A549 (cell line): ENCODE measurements at regions not wholly inside any gene's neighbourhood (a gene's known extent, or its start where the extent isn't known, plus 50 kb on each side); places are given as distances from the start of the nearest gene placed in this dataset.

Source experiments
- ATAC-seq, 2 experiments: fragments of 200-7000 bp in 1 of 2; fragments of >200 bp in 1 of 2; cut with Nextera tagmentation in 1 of 2; cut with Tn5 transposase in 1 of 2; 3 replicates each; pipeline versions ENCODE4 v1.8.0 to v1.9.1; 2018 to 2020; ENCODE audit warnings: mild to moderate bottlenecking in 1 of 2, moderate library complexity in 1 of 2
- CTCF ChIA-PET: fragments of 300-600 bp; sonication (Branson Sonifier 250); formaldehyde crosslinking; extraction: SDS; loops from one replicate; lab custom pipeline; 2021; ENCODE audit warnings: antibody characterized with exemption, inconsistent platforms; lab: Yijun Ruan, JAX
- POLR2A ChIA-PET: fragments of 350-600 bp; formaldehyde crosslinking; extraction: SDS; loops from one replicate; lab custom pipeline; 2021; ENCODE audit warnings: antibody characterized with exemption, inconsistent platforms; lab: Yijun Ruan, JAX
- DNase-seq, 2 experiments: peaks; one replicate each; pipeline versions ENCODE4 v3.0.0 to v3.0.0-alpha.2; 2011 to 2016; ENCODE audit warnings: low read depth in 1 of 2, low spot score in 1 of 2
- FAIRE-seq: peaks from 2 replicates; lab custom pipeline; 2011; peaks lifted over from hg19 to GRCh38; lab: Jason Lieb, UNC
- H3K27ac ChIP-seq, 2 experiments: fragments of >200 bp; sonication (Bioruptor Twin); formaldehyde crosslinking; 3 replicates each; pipeline ENCODE4 v1.5.1; 2016 to 2017
- H3K4me1 ChIP-seq: fragments of >200 bp; sonication (Bioruptor Twin); formaldehyde crosslinking; 3 replicates; pipeline ENCODE4 v1.6.1; 2016
- H3K4me2 ChIP-seq: fragments of >200 bp; sonication (Bioruptor Twin); formaldehyde crosslinking; 3 replicates; pipeline ENCODE4 v1.6.1; 2016
- H3K4me3 ChIP-seq: fragments of >200 bp; sonication (Bioruptor Twin); formaldehyde crosslinking; 3 replicates; pipeline ENCODE4 v1.5.1; 2016
- H3K9me3 ChIP-seq: fragments of >200 bp; sonication (Bioruptor Twin); formaldehyde crosslinking; 3 replicates; pipeline ENCODE4 v1.6.1; 2016
- ATOH8 ChIP-seq: fragments of 250-450 bp; sonication (Bioruptor Pico); IDR thresholded peaks from 2 replicates; pipeline ENCODE4 v1.5.0; 2020; ENCODE audit warnings: low read depth, mild to moderate bottlenecking, moderate library complexity
- CBX2 ChIP-seq: fragments of 200-600 bp; sonication (generic); IDR thresholded peaks from 2 replicates; pipeline ENCODE4 v1.6.1; 2016; ENCODE audit warnings: low read depth, mild to moderate bottlenecking, borderline replicate concordance
- CBX8 ChIP-seq: fragments of 200-600 bp; sonication (generic); IDR thresholded peaks from 2 replicates; pipeline ENCODE4 v1.6.1; 2016
- CEBPB ChIP-seq, 2 experiments: fragments of >200 bp in 1 of 2; sonication (Bioruptor Twin) in 1 of 2; formaldehyde crosslinking in 1 of 2; IDR thresholded peaks; 2 replicates each; pipeline ENCODE4 v1.6.1; 2012 to 2016
- CHD2 ChIP-seq: fragments of 150-350 bp; IDR thresholded peaks from 2 replicates; pipeline ENCODE4 v1.6.1; 2014; ENCODE audit warnings: low read length; ENCODE audit not compliant: partially characterized antibody
- CHD4 ChIP-seq: fragments of 200-600 bp; sonication (generic); IDR thresholded peaks from 2 replicates; pipeline ENCODE4 v1.6.1; 2016; ENCODE audit warnings: antibody characterized with exemption, mild to moderate bottlenecking, borderline replicate concordance
- EHF ChIP-seq: fragments of 250-450 bp; sonication (Bioruptor Pico); IDR thresholded peaks from 2 replicates; pipeline ENCODE4 v1.5.0; 2020; ENCODE audit warnings: mild to moderate bottlenecking
- EHMT2 ChIP-seq: fragments of 200-600 bp; sonication (generic); IDR thresholded peaks from 2 replicates; pipeline ENCODE4 v1.6.1; 2016; ENCODE audit warnings: antibody characterized with exemption, low read depth, mild to moderate bottlenecking, moderate library complexity
- ESRRA ChIP-seq: fragments of 150-350 bp; IDR thresholded peaks from 2 replicates; pipeline ENCODE4 v1.6.1; 2014; ENCODE audit warnings: mild to moderate bottlenecking, low read length, borderline replicate concordance
- GATA3 ChIP-seq: IDR thresholded peaks from 2 replicates; pipeline ENCODE4 v1.6.1; 2012; ENCODE audit warnings: borderline replicate concordance
- HEYL ChIP-seq: fragments of 250-450 bp; sonication (Bioruptor Pico); IDR thresholded peaks from 2 replicates; pipeline ENCODE4 v1.8.0; 2021; ENCODE audit warnings: mild to moderate bottlenecking, moderate library complexity
- HMGXB4 ChIP-seq: fragments of 250-450 bp; sonication (Bioruptor Pico); IDR thresholded peaks from 2 replicates; pipeline ENCODE4 v1.5.0; 2021; ENCODE audit warnings: mild to moderate bottlenecking, moderate library complexity, borderline replicate concordance
- JUNB ChIP-seq: fragments of >200 bp; sonication (Bioruptor Twin); formaldehyde crosslinking; IDR thresholded peaks from 2 replicates; pipeline ENCODE4 v1.6.1; 2016
- KDM1A ChIP-seq: fragments of 200-600 bp; sonication (generic); IDR thresholded peaks from 2 replicates; pipeline ENCODE4 v1.6.1; 2016; ENCODE audit warnings: low read depth, mild to moderate bottlenecking
- KDM5A ChIP-seq: fragments of 200-600 bp; sonication (generic); IDR thresholded peaks from 2 replicates; pipeline ENCODE4 v1.6.1; 2016; ENCODE audit warnings: antibody characterized with exemption, mild to moderate bottlenecking
- MAFK ChIP-seq: fragments of 450-650 bp; IDR thresholded peaks from 2 replicates; pipeline ENCODE4 v1.6.1; 2014; ENCODE audit not compliant: partially characterized antibody
- MAX ChIP-seq: IDR thresholded peaks from 2 replicates; pipeline ENCODE4 v1.6.1; 2012
- MAZ ChIP-seq: fragments of 150-350 bp; IDR thresholded peaks from 2 replicates; pipeline ENCODE4 v1.6.1; 2014; ENCODE audit warnings: antibody characterized with exemption, low read depth, low read length, borderline replicate concordance
- NR3C1 ChIP-seq: fragments of >200 bp; sonication (Bioruptor Twin); formaldehyde crosslinking; IDR thresholded peaks from 3 replicates; pipeline ENCODE4 v1.6.1; 2017
- REST ChIP-seq: fragments of 200-600 bp; sonication (generic); IDR thresholded peaks from 2 replicates; pipeline ENCODE4 v1.6.1; 2016; ENCODE audit warnings: antibody characterized with exemption, mild to moderate bottlenecking, moderate library complexity
- RFX5 ChIP-seq: fragments of 450-650 bp; IDR thresholded peaks from 2 replicates; pipeline ENCODE4 v1.7.1; 2014; ENCODE audit warnings: antibody characterized with exemption, mild to moderate bottlenecking, moderate library complexity
- SREBF2 ChIP-seq: fragments of 450-650 bp; IDR thresholded peaks from 2 replicates; pipeline ENCODE4 v1.6.1; 2014; ENCODE audit warnings: mild to moderate bottlenecking, moderate library complexity
- TFCP2L1 ChIP-seq: fragments of 250-450 bp; sonication (Bioruptor Pico); IDR thresholded peaks from 2 replicates; pipeline ENCODE4 v1.5.0; 2021; ENCODE audit warnings: mild to moderate bottlenecking
- TP53 ChIP-seq: fragments of 250-450 bp; sonication (Bioruptor Pico); IDR thresholded peaks from 2 replicates; pipeline ENCODE4 v1.5.0; 2021; ENCODE audit warnings: mild to moderate bottlenecking, moderate library complexity
- ZNF302 ChIP-seq: fragments of 250-450 bp; sonication (Bioruptor Pico); IDR thresholded peaks from 2 replicates; pipeline ENCODE4 v1.9.0; 2021; ENCODE audit warnings: inconsistent platforms, mild to moderate bottlenecking, moderate library complexity
- WGBS: methylation state at CpG from one replicate; pipeline ENCODE4 v1.1.6; 2017; ENCODE audit errors: missing lambda C conversion rate; 5-methylcytosine and 5-hydroxymethylcytosine counted together

GRCh38 chr6:169938731-169939130, 187.3 kb downstream of the ERMARD start:
- no peaks in the 10 kb centered on the region for H3K9me3 ChIP-seq
- CTCF ChIA-PET, result interaction anchor here (1.0 kb wide), 1 partner anchor 592 kb away, joined by 3 read pairs; no protein-coding TSS in a partner anchor
- WGBS, result 58% methylated on average over 7 of the region's 15 CpGs

GRCh38 chr6:169938262-169938701, 186.9 kb downstream of the ERMARD start:
- POLR2A ChIA-PET, result no interaction called here
- FAIRE-seq, result no peak
- no peak overlapping the region for H3K4me3 ChIP-seq
- no peaks in the 10 kb centered on the region for H3K4me1 ChIP-seq
- CTCF ChIA-PET, result no interaction called here
- TF ChIP-seq RFX5 (no peak), CHD2 (no peak), EHF (CRISPR knock-in tag) (no peak), SREBF2 (no peak), MAX (no peak), HMGXB4 (CRISPR knock-in tag) (no peak)
- TF ChIP-seq, all 56 proteins: peak for 0
- H3K9me3 ChIP-seq, result no peaks in the 10 kb centered on the region
- ATAC-seq (no peak), DNase-seq (no peak)
- no peak overlapping the region for H3K27ac ChIP-seq
- WGBS, result 60% methylated on average over 2 of the region's 14 CpGs
- H3K4me2 ChIP-seq, result no peak overlapping the region

More at GRCh38 chr6:169938731-169939130, 187.3 kb downstream of the ERMARD start:
- TF ChIP-seq ZNF302 (CRISPR knock-in tag) (no peak), CHD4 (no peak), KDM5A (no peak), GATA3 (no peak), CEBPB (IDR thresholded peaks at IDR 0.05) (no peak), MAFK (no peak), NR3C1 (no peak), CBX2 (no peak), KDM1A (no peak), TFCP2L1 (no peak), TP53 (CRISPR knock-in tag) (no peak), ATOH8 (CRISPR knock-in tag) (no peak), MAX (no peak), HEYL (CRISPR knock-in tag) (no peak)
- no peak for FAIRE-seq
- H3K4me2 ChIP-seq, result no peak overlapping the region
- no peak for ATAC-seq
- POLR2A ChIA-PET, result no interaction called here
- no peak overlapping the region for H3K4me3 ChIP-seq
- no peak overlapping the region for H3K27ac ChIP-seq
- DNase-seq, result no peak
- no peaks in the 10 kb centered on the region for H3K4me1 ChIP-seq

GRCh38 chr6:169937389-169938261, 186.2 kb downstream of the ERMARD start:
- ChIA-PET CTCF (no interaction called here), POLR2A (no interaction called here)
- FAIRE-seq (no peak), ATAC-seq (no peak), DNase-seq (no peak)
- Histone ChIP-seq H3K4me1 (no peaks in the 10 kb centered on the region), H3K27ac (no peak overlapping the region), H3K9me3 (no peaks in the 10 kb centered on the region), H3K4me3 (no peak overlapping the region), H3K4me2 (no peak overlapping the region)
- WGBS, result 54% methylated on average over 11 of the region's 23 CpGs
- TF ChIP-seq EHMT2, result no peak
- TF ChIP-seq GATA3, result no peak
- TF ChIP-seq ESRRA, result no peak
- TF ChIP-seq CBX8, result no peak
- TF ChIP-seq HMGXB4 (CRISPR knock-in tag), result no peak
- TF ChIP-seq JUNB, result no peak
- no peak for TF ChIP-seq REST
- TF ChIP-seq MAZ, result no peak
